HepG2 (cell line): ENCODE measurements at regions not wholly inside any gene's neighbourhood (a gene's known extent, or its start where the extent isn't known, plus 50 kb on each side); places are given as distances from the start of the nearest gene placed in this dataset.

Experiments
- ATAC-seq: fragments of 200-7000 bp; cut with Tn5 transposase; 3 replicates; pipeline ENCODE4 v1.9.1; 2020; ENCODE audit warnings: mild to moderate bottlenecking, moderate library complexity
- BruUV-seq: library from RNA; stranded (reverse); fragments of 400-500 nt; replicated peaks from 2 replicates; lab custom pipeline; 2021; lab: Mats Ljungman, UMichigan
- CTCF ChIA-PET: fragments of 300-600 bp; formaldehyde crosslinking; extraction: SDS; loops from one replicate; lab custom pipeline; 2021; ENCODE audit warnings: low total read pairs, inconsistent platforms, low intra/inter-chr PET ratio; lab: Yijun Ruan, JAX
- POLR2A ChIA-PET: fragments of 350-600 bp; sonication (Branson Sonifier 250); formaldehyde crosslinking; loops from one replicate; lab custom pipeline; 2020; ENCODE audit warnings: antibody characterized with exemption, inconsistent platforms; lab: Yijun Ruan, JAX
- DNase-seq: peaks from one replicate; pipeline ENCODE4 v3.0.0-alpha.2; 2015; ENCODE audit warnings: low spot score
- FAIRE-seq: peaks from 3 replicates; lab custom pipeline; 2011; peaks lifted over from hg19 to GRCh38; lab: Jason Lieb, UNC
- H2AFZ ChIP-seq: one replicate; pipeline ENCODE4 v1.6.1; 2011; ENCODE audit warnings: low read length, inconsistent platforms
- H3K27ac ChIP-seq: fragments of 300-600 bp; 3 replicates; pipeline ENCODE4 v1.8.0; 2011; ENCODE audit warnings: mixed run types, mild to moderate bottlenecking, mixed read lengths, low read length, inconsistent platforms; ENCODE audit not compliant: insufficient read depth; ENCODE audit errors: extremely low read length
- H3K27me3 ChIP-seq, 2 experiments: fragments of 200-600 bp in 1 of 2; 2 replicates in 1 of 2; 3 replicates in 1 of 2; pipeline versions ENCODE4 v1.6.0 to v1.8.0; 2011; ENCODE audit warnings: low read length in 2 of 2, mild to moderate bottlenecking in 2 of 2, moderate library complexity in 2 of 2, inconsistent platforms in 1 of 2; ENCODE audit not compliant: insufficient read depth in 2 of 2, control insufficient read depth in 1 of 2
- H3K36me3 ChIP-seq, 2 experiments: fragments of 200-600 bp in 1 of 2; replicated peaks in 1 of 2; 2 replicates in 1 of 2; 3 replicates in 1 of 2; pipeline versions ENCODE4 v1.5.1 to v1.8.0; 2011; ENCODE audit warnings: low read length in 2 of 2, inconsistent platforms in 1 of 2; ENCODE audit not compliant: insufficient read depth in 2 of 2, control insufficient read depth in 1 of 2
- H3K4me1 ChIP-seq: 2 replicates; pipeline ENCODE4 v1.5.1; 2012; ENCODE audit warnings: low read length, inconsistent platforms; ENCODE audit not compliant: insufficient read depth
- H3K4me2 ChIP-seq: 2 replicates; pipeline ENCODE4 v1.6.0; 2011; ENCODE audit warnings: low read depth, low read length, inconsistent platforms
- H3K4me3 ChIP-seq, 3 experiments: fragments of 200-600 bp in 1 of 3; sonication (generic), shearing (Covaris generic) in 1 of 3; replicated peaks in 1 of 3; 2 replicates each; pipeline ENCODE4 v1.5.1; 2011 to 2016; ENCODE audit warnings: low read length in 3 of 3, inconsistent platforms in 2 of 3, low read depth in 2 of 3, mild to moderate bottlenecking in 2 of 3, control low read depth in 1 of 3, mixed read lengths in 1 of 3; ENCODE audit not compliant: insufficient read depth in 1 of 3
- H3K79me2 ChIP-seq: one replicate; pipeline ENCODE4 v1.6.1; 2011; ENCODE audit warnings: low read length, inconsistent platforms; ENCODE audit not compliant: insufficient read depth
- H3K9ac ChIP-seq: 2 replicates; pipeline ENCODE4 v1.6.0; 2011; ENCODE audit warnings: mild to moderate bottlenecking, low read depth, low read length, inconsistent platforms; ENCODE audit not compliant: insufficient read depth
- H3K9me3 ChIP-seq: 2 replicates; pipeline ENCODE4 v1.5.1; 2012; ENCODE audit warnings: mild to moderate bottlenecking, low read length
- H4K20me1 ChIP-seq: 2 replicates; pipeline ENCODE4 v1.6.0; 2011; ENCODE audit warnings: inconsistent platforms, mild to moderate bottlenecking, low read length, moderate library complexity; ENCODE audit not compliant: insufficient read depth
- KAT8 ChIP-seq: IDR thresholded peaks from 2 replicates; pipeline ENCODE4 v1.6.1; 2016; ENCODE audit warnings: missing genetic modification reagents, missing compliant biosample characterization
- MATR3 ChIP-seq: sonication (generic); formaldehyde crosslinking; IDR thresholded peaks from 2 replicates; pipeline ENCODE4 v1.4.0; 2020; ENCODE audit warnings: missing genetic modification reagents
- MBNL3 ChIP-seq: fragments of 250-450 bp; sonication (Bioruptor Pico); conservative IDR thresholded peaks from 2 replicates; pipeline ENCODE4 v1.8.0; 2022; ENCODE audit warnings: mild to moderate bottlenecking, inconsistent platforms
- MTA3 ChIP-seq: sonication (generic); formaldehyde crosslinking; IDR thresholded peaks from 2 replicates; pipeline ENCODE4 v1.4.0; 2020; ENCODE audit warnings: missing genetic modification reagents
- SMYD3 ChIP-seq: sonication (generic); formaldehyde crosslinking; IDR thresholded peaks from 2 replicates; pipeline ENCODE4 v1.8.1; 2023; ENCODE audit warnings: mild to moderate bottlenecking, missing genetic modification reagents
- TAF1 ChIP-seq: sonication (generic); formaldehyde crosslinking; IDR thresholded peaks from 2 replicates; pipeline ENCODE4 v1.4.0; 2020; ENCODE audit warnings: missing genetic modification reagents
- U2AF2 ChIP-seq: fragments of 200-400 bp; formaldehyde crosslinking; IDR thresholded peaks from 2 replicates; pipeline ENCODE4 v1.6.1; 2017; ENCODE audit warnings: low read depth, mild to moderate bottlenecking, low read length
- XRCC5 ChIP-seq: fragments of 200-400 bp; formaldehyde crosslinking; optimal IDR thresholded peaks from 2 replicates; pipeline ENCODE3; 2017; ENCODE audit warnings: mild to moderate bottlenecking, low read length
- ZNF224 ChIP-seq: sonication (generic); formaldehyde crosslinking; IDR thresholded peaks from 2 replicates; pipeline ENCODE4 v1.5.0; 2020; ENCODE audit warnings: mild to moderate bottlenecking, missing genetic modification reagents
- ZNF337 ChIP-seq: sonication (generic); formaldehyde crosslinking; IDR thresholded peaks from 2 replicates; pipeline ENCODE4 v1.5.1; 2020; ENCODE audit warnings: missing genetic modification reagents, low read depth, mild to moderate bottlenecking, borderline replicate concordance
- ZNF383 ChIP-seq: sonication (generic); formaldehyde crosslinking; IDR thresholded peaks from 2 replicates; pipeline ENCODE4 v1.4.0; 2020; ENCODE audit warnings: missing genetic modification reagents, mild to moderate bottlenecking, borderline replicate concordance
- ZNF460 ChIP-seq: sonication (generic); formaldehyde crosslinking; IDR thresholded peaks from 2 replicates; pipeline ENCODE4 v1.5.1; 2020; ENCODE audit warnings: missing genetic modification reagents, mild to moderate bottlenecking, borderline replicate concordance
- ZNF776 ChIP-seq: sonication (generic); formaldehyde crosslinking; IDR thresholded peaks from 2 replicates; pipeline ENCODE4 v1.4.0; 2020; ENCODE audit warnings: mild to moderate bottlenecking, missing genetic modification reagents
- ZNF781 ChIP-seq: sonication (generic); formaldehyde crosslinking; IDR thresholded peaks from 2 replicates; pipeline ENCODE4 v1.5.1; 2020; ENCODE audit warnings: borderline replicate concordance, mild to moderate bottlenecking, missing genetic modification reagents; ENCODE audit errors: not compliant biosample characterization
- ZNF792 ChIP-seq: IDR thresholded peaks from 2 replicates; pipeline ENCODE4 v1.6.1; 2016
- WGBS: methylation state at CpG from one replicate; pipeline ENCODE4 v1.1.6; 2017; ENCODE audit warnings: low lambda C conversion rate; 5-methylcytosine and 5-hydroxymethylcytosine counted together
- in situ Hi-C: cut with HindIII; loops from 2 replicates; pipeline ENCODE4 v1.10.0; 2017; ENCODE audit warnings: low pct_unique_long_range_greater_than_20kb; ENCODE audit not compliant: extremely low pct_ligation_motif_present
- intact Hi-C: fragments of 100-400 bp; cut with micrococcal nuclease; formaldehyde crosslinking; loops from one replicate; pipeline ENCODE4 v1.10.0; 2022; ENCODE audit not compliant: unreplicated experiment
- TF ChIP-seq, protein P1 (sequence below): sonication (generic); formaldehyde crosslinking; conservative IDR thresholded peaks from 2 replicates; pipeline ENCODE4 v1.8.1; 2023; ENCODE audit warnings: missing genetic modification reagents
- TF ChIP-seq, protein P2 (sequence below): sonication (generic); formaldehyde crosslinking; IDR thresholded peaks from 2 replicates; pipeline ENCODE4 v1.8.0; 2022; ENCODE audit warnings: mild to moderate bottlenecking, missing genetic modification reagents, moderate library complexity
- TF ChIP-seq, protein P3 (sequence below): sonication (generic); formaldehyde crosslinking; conservative IDR thresholded peaks from 2 replicates; pipeline ENCODE4 v1.4.0; 2020; ENCODE audit warnings: missing genetic modification reagents

DNA sequence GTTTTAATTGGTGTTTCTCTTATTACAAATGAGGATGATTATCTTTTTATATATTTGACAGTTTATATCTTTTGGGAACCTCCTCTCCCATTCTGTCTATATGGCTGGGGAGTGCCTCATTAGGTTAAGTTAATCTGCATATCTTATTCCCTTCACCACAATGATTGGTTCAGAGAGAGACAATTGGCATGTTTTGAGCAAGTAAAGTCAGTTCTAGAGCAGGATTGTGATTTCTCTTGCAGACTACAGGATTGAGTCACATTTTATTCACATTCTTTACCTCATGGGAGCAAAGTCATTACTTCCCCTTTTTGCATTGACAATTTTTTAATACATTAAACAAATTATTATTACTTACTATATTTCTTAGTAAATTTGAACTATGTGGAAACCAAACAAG, 345.6 kb downstream of the MDFIC start:
- CTCF ChIA-PET: no interaction called here
- POLR2A ChIA-PET: no interaction called here
- no peak for TF ChIP-seq SMYD3 (CRISPR knock-in tag)
- no peak for TF ChIP-seq ZNF337 (CRISPR knock-in tag)
- TF ChIP-seq ZNF776 (CRISPR knock-in tag): no peak
- TF ChIP-seq, protein P1, sequence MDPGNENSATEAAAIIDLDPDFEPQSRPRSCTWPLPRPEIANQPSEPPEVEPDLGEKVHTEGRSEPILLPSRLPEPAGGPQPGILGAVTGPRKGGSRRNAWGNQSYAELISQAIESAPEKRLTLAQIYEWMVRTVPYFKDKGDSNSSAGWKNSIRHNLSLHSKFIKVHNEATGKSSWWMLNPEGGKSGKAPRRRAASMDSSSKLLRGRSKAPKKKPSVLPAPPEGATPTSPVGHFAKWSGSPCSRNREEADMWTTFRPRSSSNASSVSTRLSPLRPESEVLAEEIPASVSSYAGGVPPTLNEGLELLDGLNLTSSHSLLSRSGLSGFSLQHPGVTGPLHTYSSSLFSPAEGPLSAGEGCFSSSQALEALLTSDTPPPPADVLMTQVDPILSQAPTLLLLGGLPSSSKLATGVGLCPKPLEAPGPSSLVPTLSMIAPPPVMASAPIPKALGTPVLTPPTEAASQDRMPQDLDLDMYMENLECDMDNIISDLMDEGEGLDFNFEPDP (CRISPR knock-in tag): no peak
- no peak for TF ChIP-seq MATR3 (CRISPR knock-in tag)
- no peaks in the 10 kb centered on the region; the same call in 1 of the 2 replicates for H3K9me3 ChIP-seq
- BruUV-seq: no TSS peak
- FAIRE-seq (no peak), DNase-seq (no peak), ATAC-seq (no peak)
- intact Hi-C loops (no loop called here), in situ Hi-C loops (no loop called here)
- H3K4me2 ChIP-seq: no peak overlapping the region
- H3K4me1 ChIP-seq: no peaks in the 10 kb centered on the region
- H3K79me2 ChIP-seq: no peaks in the 10 kb centered on the region
- no peak overlapping the region for H3K9ac ChIP-seq
- no peak overlapping the region for H3K27ac ChIP-seq
- no peaks in the 10 kb centered on the region for H4K20me1 ChIP-seq
- H3K4me3 ChIP-seq: no peak overlapping the region
- H3K27me3 ChIP-seq: no peaks in the 10 kb centered on the region
- no peak overlapping the region for H2AFZ ChIP-seq
- no peaks in the 10 kb centered on the region for H3K36me3 ChIP-seq

DNA sequence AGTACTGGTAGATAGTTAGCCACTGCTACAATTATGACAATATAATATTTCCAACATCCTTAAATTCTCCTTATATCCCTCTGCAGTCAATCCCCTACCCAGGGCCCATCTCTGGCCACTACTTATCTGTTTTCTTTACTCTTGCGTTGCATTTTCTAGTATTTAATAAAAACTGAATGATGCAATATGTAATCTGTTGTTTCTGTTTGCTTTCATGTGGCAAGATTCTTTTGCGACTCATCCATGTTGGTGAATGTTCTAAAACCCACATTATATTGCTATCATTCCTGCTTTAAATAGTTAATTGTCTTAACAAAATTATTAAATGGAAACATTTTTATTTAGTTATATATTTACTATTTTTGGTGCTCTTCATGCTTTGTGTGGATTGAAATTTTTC, 338.5 kb downstream of the MDFIC start:
- no peak for DNase-seq
- BruUV-seq: no TSS peak
- FAIRE-seq: no peak
- H3K4me1 ChIP-seq: no peaks in the 10 kb centered on the region
- no peaks in the 10 kb centered on the region for H3K27me3 ChIP-seq
- WGBS: 36% methylated on average over 2 of the region's 2 CpGs
- H3K4me2 ChIP-seq: no peak overlapping the region
- no peak overlapping the region for H3K27ac ChIP-seq
- in situ Hi-C loops: no loop called here
- H3K9ac ChIP-seq: no peak overlapping the region
- ChIA-PET CTCF (no interaction called here), POLR2A (no interaction called here)
- no peak overlapping the region for H2AFZ ChIP-seq
- intact Hi-C loops: no loop called here
- peaks cover 16% of the 10 kb centered on the region for H3K9me3 ChIP-seq
- H3K79me2 ChIP-seq: no peaks in the 10 kb centered on the region
- no peak for ATAC-seq
- no peak overlapping the region for H3K4me3 ChIP-seq
- H4K20me1 ChIP-seq: no peaks in the 10 kb centered on the region
- H3K36me3 ChIP-seq: no peaks in the 10 kb centered on the region
- no peak for TF ChIP-seq ZNF460 (CRISPR knock-in tag)
- no peak for TF ChIP-seq MTA3
- TF ChIP-seq ZNF781: no peak
- TF ChIP-seq, protein P2, sequence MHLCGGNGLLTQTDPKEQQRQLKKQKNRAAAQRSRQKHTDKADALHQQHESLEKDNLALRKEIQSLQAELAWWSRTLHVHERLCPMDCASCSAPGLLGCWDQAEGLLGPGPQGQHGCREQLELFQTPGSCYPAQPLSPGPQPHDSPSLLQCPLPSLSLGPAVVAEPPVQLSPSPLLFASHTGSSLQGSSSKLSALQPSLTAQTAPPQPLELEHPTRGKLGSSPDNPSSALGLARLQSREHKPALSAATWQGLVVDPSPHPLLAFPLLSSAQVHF (CRISPR knock-in tag): no peak
- no peak for TF ChIP-seq TAF1 (CRISPR knock-in tag)
- TF ChIP-seq KAT8 (CRISPR knock-in tag): no peak
- TF ChIP-seq ZNF224: no peak
- TF ChIP-seq MBNL3 (CRISPR knock-in tag): no peak
- no peak for TF ChIP-seq XRCC5
- no peak for TF ChIP-seq ZNF383 (CRISPR knock-in tag)
- no peak for TF ChIP-seq U2AF2
- no peak for TF ChIP-seq ZNF792 (CRISPR knock-in tag)
- TF ChIP-seq, protein P3, sequence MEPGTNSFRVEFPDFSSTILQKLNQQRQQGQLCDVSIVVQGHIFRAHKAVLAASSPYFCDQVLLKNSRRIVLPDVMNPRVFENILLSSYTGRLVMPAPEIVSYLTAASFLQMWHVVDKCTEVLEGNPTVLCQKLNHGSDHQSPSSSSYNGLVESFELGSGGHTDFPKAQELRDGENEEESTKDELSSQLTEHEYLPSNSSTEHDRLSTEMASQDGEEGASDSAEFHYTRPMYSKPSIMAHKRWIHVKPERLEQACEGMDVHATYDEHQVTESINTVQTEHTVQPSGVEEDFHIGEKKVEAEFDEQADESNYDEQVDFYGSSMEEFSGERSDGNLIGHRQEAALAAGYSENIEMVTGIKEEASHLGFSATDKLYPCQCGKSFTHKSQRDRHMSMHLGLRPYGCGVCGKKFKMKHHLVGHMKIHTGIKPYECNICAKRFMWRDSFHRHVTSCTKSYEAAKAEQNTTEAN (CRISPR knock-in tag): no peak
